Karpas-422 (cell line): ENCODE measurements at regions not wholly inside any gene's neighbourhood (a gene's known extent, or its start where the extent isn't known, plus 50 kb on each side); places are given as distances from the start of the nearest gene placed in this dataset. TPM values are rescaled to one million over a fixed set of nuclear protein-coding genes. Genes with fewer than 3 reads are reported as not detected.

Experiments used
- DNase-seq: peaks from one replicate; pipeline ENCODE4 v3.0.0-alpha.2; 2015
- H2AFZ ChIP-seq: fragments of 200-600 bp; sonication (generic); 2 replicates; pipeline ENCODE4 v1.6.1; 2014; ENCODE audit warnings: antibody characterized with exemption, low read length, mixed read lengths
- H3K27ac ChIP-seq: fragments of 200-600 bp; sonication (generic); 2 replicates; pipeline ENCODE4 v1.5.1; 2014; ENCODE audit warnings: mild to moderate bottlenecking, low read length, moderate library complexity
- H3K27me3 ChIP-seq: fragments of 200-600 bp; sonication (generic); 2 replicates; pipeline ENCODE4 v1.6.1; 2014; ENCODE audit warnings: low read length, mixed read lengths
- H3K36me3 ChIP-seq: fragments of 200-600 bp; sonication (generic); 2 replicates; pipeline ENCODE4 v1.6.1; 2014; ENCODE audit warnings: low read length, mixed read lengths; ENCODE audit not compliant: insufficient read depth
- H3K4me1 ChIP-seq: fragments of 200-600 bp; sonication (generic); 2 replicates; pipeline ENCODE4 v1.6.1; 2014; ENCODE audit warnings: mild to moderate bottlenecking, low read length, mixed read lengths
- H3K4me2 ChIP-seq: fragments of 200-600 bp; sonication (generic); 2 replicates; pipeline ENCODE4 v1.6.1; 2014; ENCODE audit warnings: low read length, low read depth, mild to moderate bottlenecking; ENCODE audit not compliant: poor library complexity, severe bottlenecking
- H3K4me3 ChIP-seq: fragments of 200-600 bp; sonication (generic); 2 replicates; pipeline ENCODE4 v1.5.1; 2014; ENCODE audit warnings: mild to moderate bottlenecking, antibody characterized with exemption, low read length, mixed read lengths
- H3K79me2 ChIP-seq: fragments of 200-600 bp; sonication (generic); 2 replicates; pipeline ENCODE4 v1.6.1; 2014; ENCODE audit warnings: mild to moderate bottlenecking, low read length, mixed read lengths
- H3K9ac ChIP-seq: fragments of 200-600 bp; sonication (generic); 2 replicates; pipeline ENCODE4 v1.6.0; 2014; ENCODE audit warnings: low read length
- H3K9me2 ChIP-seq: fragments of 200-600 bp; sonication (generic), shearing (Covaris generic); replicated peaks from 2 replicates; pipeline ENCODE4 v1.6.0; 2014; ENCODE audit warnings: mild to moderate bottlenecking, low read length, moderate library complexity; ENCODE audit not compliant: insufficient read depth
- H3K9me3 ChIP-seq: fragments of 300-700, 200-600 bp; sonication (generic); 2 replicates; pipeline ENCODE4 v1.6.1; 2014; ENCODE audit warnings: low read length, mixed read lengths
- H4K20me1 ChIP-seq: fragments of 200-600 bp; sonication (generic); 2 replicates; pipeline ENCODE4 v1.6.1; 2014; ENCODE audit warnings: mild to moderate bottlenecking, antibody characterized with exemption, low read length, low read depth; ENCODE audit not compliant: insufficient read depth
- small RNA-seq: library from RNA; depleted of rRNA; stranded (forward); fragments of <200 nt; gene quantifications from one replicate; pipeline ENCODE3, GENCODE V24; 2014

- no peak for DNase-seq
- Histone ChIP-seq H3K4me1 (no peaks in the 10 kb centered on the region), H3K36me3 (no peaks in the 10 kb centered on the region), H4K20me1 (no peaks in the 10 kb centered on the region), H3K9ac (no peak overlapping the region), H3K79me2 (no peaks in the 10 kb centered on the region), H3K4me3 (no peak overlapping the region), H3K27me3 (no peaks in the 10 kb centered on the region), H3K27ac (no peak overlapping the region), H3K4me2 (no peak overlapping the region), H2AFZ (no peak overlapping the region), H3K9me2 (no peaks in the 10 kb centered on the region), H3K9me3 (no peaks in the 10 kb centered on the region)
Measured at GRCh38 chr13:31980830-31981229, 50.7 kb upstream of the FRY start.

Small RNA genes lying in the stretch of these regions (small RNA-seq; reads per million reads assigned to genes)
- gene RF00017, result not detected
